Suppressor macrophage treated with lipopolysaccharide for 4 hours (primary cell): ENCODE measurements at regions not wholly inside any gene's neighbourhood (a gene's known extent, or its start where the extent isn't known, plus 50 kb on each side); places are given as distances from the start of the nearest gene placed in this dataset.

Source experiments
- DNase-seq: peaks from one replicate; pipeline ENCODE4 v3.0.0-alpha.2; 2020

GRCh38 chr18:51401912-51402311 lies 204.4 kb upstream of the MEX3C start:
- no peak for DNase-seq

GRCh38 chr18:51404620-51405019 lies 207.1 kb upstream of the MEX3C start:
- no peak for DNase-seq

- DNase-seq: no peak
Observed at GRCh38 chr18:51405683-51406477, 208.4 kb upstream of the MEX3C start.

GRCh38 chr18:51417643-51418483 lies 220.4 kb upstream of the MEX3C start:
- DNase-seq: no peak

GRCh38 chr18:51425475-51425874 lies 228.0 kb upstream of the MEX3C start:
- no peak for DNase-seq

- DNase-seq: no peak
Observed at GRCh38 chr18:51425889-51426288, 228.4 kb upstream of the MEX3C start.

- DNase-seq: no peak
Observed at GRCh38 chr18:51426996-51427395, 229.5 kb upstream of the MEX3C start.

GRCh38 chr18:51429644-51430043 lies 232.2 kb upstream of the MEX3C start:
- no peak for DNase-seq

- DNase-seq: no peak
Observed at GRCh38 chr18:51430538-51430937, 233.1 kb upstream of the MEX3C start.

- no peak for DNase-seq
Observed at GRCh38 chr18:51433296-51433695, 235.8 kb upstream of the MEX3C start.

- DNase-seq: no peak
Observed at GRCh38 chr18:51433881-51434280, 236.4 kb upstream of the MEX3C start.

GRCh38 chr18:51437280-51438271 lies 240.1 kb upstream of the MEX3C start:
- no peak for DNase-seq

- DNase-seq: no peak
Observed at GRCh38 chr18:51438797-51439350, 241.4 kb upstream of the MEX3C start.

GRCh38 chr18:51442012-51442411 lies 244.5 kb upstream of the MEX3C start:
- no peak for DNase-seq

GRCh38 chr18:51446571-51447210 lies 249.2 kb upstream of the MEX3C start:
- no peak for DNase-seq

- no peak for DNase-seq
Observed at GRCh38 chr18:51447351-51448342, 250.2 kb upstream of the MEX3C start.

- DNase-seq: no peak
Observed at GRCh38 chr18:51448949-51449348, 251.5 kb upstream of the MEX3C start.

- no peak for DNase-seq
Observed at GRCh38 chr18:51453594-51453993, 256.1 kb upstream of the MEX3C start.

GRCh38 chr18:51458861-51459260 lies 261.4 kb upstream of the MEX3C start:
- no peak for DNase-seq

- no peak for DNase-seq
Observed at GRCh38 chr18:51461956-51462355, 264.5 kb upstream of the MEX3C start.
